Keratinocyte (primary cell): ENCODE measurements at regions not wholly inside any gene's neighbourhood (a gene's known extent, or its start where the extent isn't known, plus 50 kb on each side); places are given as distances from the start of the nearest gene placed in this dataset.
"Not testable (repeated sequence)": the region's sequence is repeated elsewhere in the genome, so short reads cannot be mapped to it uniquely, and the experiment has no call there.

Experiments
- CTCF ChIP-seq, 3 experiments: IDR thresholded peaks in 1 of 3; conservative IDR thresholded peaks in 1 of 3; optimal IDR thresholded peaks in 1 of 3; 2 replicates in 2 of 3; 3 replicates in 1 of 3; pipeline versions ENCODE3 to v1.5.1; 2011; ENCODE audit warnings: low read length in 3 of 3, mild to moderate bottlenecking in 3 of 3, moderate library complexity in 2 of 3, control low read depth in 1 of 3, inconsistent platforms in 1 of 3; ENCODE audit not compliant: insufficient read depth in 2 of 3; ENCODE audit errors: extremely low read depth in 1 of 3
- EZH2 ChIP-seq: IDR thresholded peaks from one replicate; pipeline ENCODE4 v1.6.1; 2012; ENCODE audit warnings: inconsistent platforms, mild to moderate bottlenecking, low read length, moderate library complexity

GRCh38 chr5:154669913-154670312 lies 85.3 kb upstream of the LARP1 start:
- TF ChIP-seq CTCF (optimal IDR thresholded peaks at IDR 0.05 in 1 of 3, IDR thresholded peaks at IDR 0.05 in 1 of 3, conservative IDR thresholded peaks at IDR 0.05 in 1 of 3; ENCODE audit: extremely low read depth in 1 of 3, insufficient read depth in 2 of 3, low read length in 3 of 3); EZH2: not testable (repeated sequence)
